ENCODE measurements at regions not wholly inside any gene's neighbourhood (a gene's known extent, or its start where the extent isn't known, plus 50 kb on each side); places are given as distances from the start of the nearest gene placed in this dataset.

DNA sequence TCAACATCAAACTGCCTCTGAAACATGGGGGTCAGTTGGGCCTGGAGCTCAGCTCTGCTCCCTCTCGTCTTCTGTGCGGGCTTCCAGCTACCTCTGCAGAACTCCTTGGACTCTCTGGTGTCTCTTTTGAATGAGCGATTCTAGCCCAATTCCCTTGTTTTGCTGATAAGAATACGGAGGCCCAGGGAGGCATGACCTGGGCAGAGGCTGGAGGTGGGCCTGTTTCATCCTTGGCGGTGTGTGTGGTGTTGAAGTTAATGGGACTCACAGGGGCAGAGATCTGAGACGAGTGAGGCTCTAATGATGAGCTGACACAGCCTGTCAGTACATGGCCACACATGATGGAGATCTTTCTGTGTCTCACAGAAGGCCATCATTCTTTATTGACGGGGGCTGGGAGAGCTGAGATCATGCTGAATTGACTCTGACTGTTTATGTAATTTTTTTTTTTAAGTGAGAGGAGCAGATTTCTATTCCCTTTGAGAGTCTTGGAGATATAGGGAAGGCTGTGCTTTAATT, 134.5 kb downstream of the URB2 start:
- no peak overlapping the region for H3K4me3 ChIP-seq (ENCODE audit: low read depth, low read length)
- TF ChIP-seq, protein P1, sequence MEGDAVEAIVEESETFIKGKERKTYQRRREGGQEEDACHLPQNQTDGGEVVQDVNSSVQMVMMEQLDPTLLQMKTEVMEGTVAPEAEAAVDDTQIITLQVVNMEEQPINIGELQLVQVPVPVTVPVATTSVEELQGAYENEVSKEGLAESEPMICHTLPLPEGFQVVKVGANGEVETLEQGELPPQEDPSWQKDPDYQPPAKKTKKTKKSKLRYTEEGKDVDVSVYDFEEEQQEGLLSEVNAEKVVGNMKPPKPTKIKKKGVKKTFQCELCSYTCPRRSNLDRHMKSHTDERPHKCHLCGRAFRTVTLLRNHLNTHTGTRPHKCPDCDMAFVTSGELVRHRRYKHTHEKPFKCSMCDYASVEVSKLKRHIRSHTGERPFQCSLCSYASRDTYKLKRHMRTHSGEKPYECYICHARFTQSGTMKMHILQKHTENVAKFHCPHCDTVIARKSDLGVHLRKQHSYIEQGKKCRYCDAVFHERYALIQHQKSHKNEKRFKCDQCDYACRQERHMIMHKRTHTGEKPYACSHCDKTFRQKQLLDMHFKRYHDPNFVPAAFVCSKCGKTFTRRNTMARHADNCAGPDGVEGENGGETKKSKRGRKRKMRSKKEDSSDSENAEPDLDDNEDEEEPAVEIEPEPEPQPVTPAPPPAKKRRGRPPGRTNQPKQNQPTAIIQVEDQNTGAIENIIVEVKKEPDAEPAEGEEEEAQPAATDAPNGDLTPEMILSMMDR (IDR thresholded peaks at IDR 0.05; ENCODE audit: borderline replicate concordance, insufficient read depth, low read depth, low read length) = no peak

DNA sequence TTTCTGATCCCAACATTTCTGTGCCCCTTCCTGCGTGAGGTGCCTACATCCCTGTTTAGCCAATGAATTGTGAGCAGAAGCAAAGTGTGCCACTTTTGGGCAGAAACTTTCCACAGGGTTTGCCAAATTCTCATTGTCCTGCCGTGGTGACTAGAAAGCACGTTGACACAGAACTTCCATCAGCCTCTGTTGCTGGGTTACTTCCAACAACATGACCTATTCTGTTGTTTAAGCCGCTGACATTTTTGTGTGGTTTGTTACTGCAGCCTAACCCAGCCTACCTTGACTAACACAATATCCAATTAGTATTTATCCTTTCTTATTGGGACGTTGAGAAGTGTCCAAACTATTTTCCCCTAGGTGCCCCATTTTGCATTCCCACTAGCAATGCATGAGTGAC, 136.8 kb downstream of the URB2 start:
- no peak overlapping the region for H3K4me3 ChIP-seq (ENCODE audit: low read depth, low read length)
- TF ChIP-seq, protein P1 (IDR thresholded peaks at IDR 0.05; ENCODE audit: borderline replicate concordance, insufficient read depth, low read depth, low read length) = no peak

DNA sequence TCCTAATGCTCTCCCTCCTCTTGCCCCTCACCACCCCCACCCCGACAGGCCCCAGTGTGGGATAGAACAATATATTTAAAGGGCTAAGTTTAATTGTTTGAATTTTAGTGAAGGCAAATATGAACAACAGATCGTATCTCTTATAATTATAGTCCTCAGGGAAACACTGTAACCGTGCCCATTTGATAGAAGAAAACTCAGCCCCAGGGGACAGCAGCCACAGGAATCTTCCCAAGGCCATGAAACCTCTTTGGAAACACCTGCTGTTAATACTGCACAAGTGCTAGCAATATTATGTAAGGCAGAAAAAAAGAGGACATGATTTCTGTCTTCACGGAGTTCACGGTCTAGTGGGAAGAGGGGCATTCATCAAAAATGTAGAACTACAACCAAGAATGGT, 142.2 kb downstream of the URB2 start:
- TF ChIP-seq, protein P1 (IDR thresholded peaks at IDR 0.05; ENCODE audit: borderline replicate concordance, insufficient read depth, low read depth, low read length) = no peak
- H3K4me3 ChIP-seq (ENCODE audit: low read depth, low read length) = no peak overlapping the region

DNA sequence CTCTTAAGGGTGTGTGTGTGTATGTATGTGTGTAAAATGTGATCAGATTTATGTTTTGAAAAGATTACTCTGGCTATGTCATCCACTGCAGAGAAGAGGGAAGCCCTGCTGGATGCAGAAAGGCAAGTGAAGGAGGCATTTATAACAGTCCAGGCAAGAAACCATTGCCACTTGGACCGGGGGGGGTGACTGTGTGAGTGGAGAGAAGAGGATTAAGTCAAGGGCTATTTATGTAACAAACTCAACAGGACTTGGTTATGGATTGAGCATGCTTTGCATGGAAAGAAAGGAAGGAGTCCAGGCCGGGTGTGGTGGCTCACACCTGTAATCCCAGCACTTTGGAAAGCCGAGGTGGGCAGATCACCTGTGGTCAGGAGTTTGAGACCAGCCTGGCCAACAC, 143.0 kb downstream of the URB2 start:
- TF ChIP-seq, protein P1 (IDR thresholded peaks at IDR 0.05; ENCODE audit: borderline replicate concordance, insufficient read depth, low read depth, low read length) = no peak
- H3K4me3 ChIP-seq (ENCODE audit: low read depth, low read length) = no peak overlapping the region

DNA sequence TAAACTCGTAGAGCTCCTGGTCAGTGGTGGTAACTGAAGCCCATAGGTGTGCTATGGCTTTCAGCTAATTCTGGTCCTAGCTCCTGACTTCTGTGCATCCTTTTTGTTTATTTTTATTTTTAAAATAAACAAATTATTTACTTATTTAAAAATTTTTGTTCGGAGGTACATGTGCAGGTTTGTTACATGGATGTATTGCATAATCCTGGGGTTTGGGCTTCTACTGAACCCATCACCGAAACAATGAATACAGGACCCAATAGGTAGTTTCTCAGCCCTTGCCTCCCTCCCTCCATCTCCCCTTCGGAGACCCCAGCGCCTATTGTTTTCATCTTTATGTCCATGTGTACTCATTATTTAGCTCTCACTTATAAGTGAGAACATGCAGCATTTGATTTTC, 143.8 kb downstream of the URB2 start:
- TF ChIP-seq, protein P1 (IDR thresholded peaks at IDR 0.05; ENCODE audit: borderline replicate concordance, insufficient read depth, low read depth, low read length) = no peak
- H3K4me3 ChIP-seq (ENCODE audit: low read depth, low read length) = no peak overlapping the region

DNA sequence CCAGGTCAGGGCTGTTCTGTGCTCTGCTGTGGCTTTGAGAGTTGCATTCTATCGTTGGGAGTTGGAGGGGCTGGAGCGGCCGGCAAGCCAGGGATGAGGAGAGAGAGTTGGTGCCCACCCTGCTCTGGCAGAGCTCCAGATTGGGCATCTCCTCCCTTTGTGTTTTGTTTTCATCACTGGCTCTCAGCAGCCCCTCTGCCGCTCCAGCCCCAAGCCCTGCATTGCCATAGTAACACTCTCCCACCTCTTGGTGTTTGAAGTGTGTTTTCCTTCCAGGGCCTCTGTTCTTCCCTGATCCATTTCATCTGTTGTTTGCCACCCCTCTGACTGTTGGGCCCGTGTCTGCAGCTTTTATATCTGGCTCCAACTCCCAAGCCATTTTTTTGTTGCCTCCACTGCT, 152.7 kb downstream of the URB2 start:
- TF ChIP-seq, protein P1 (IDR thresholded peaks at IDR 0.05; ENCODE audit: borderline replicate concordance, insufficient read depth, low read depth, low read length) = no peak
- no peak overlapping the region for H3K4me3 ChIP-seq (ENCODE audit: low read depth, low read length)

DNA sequence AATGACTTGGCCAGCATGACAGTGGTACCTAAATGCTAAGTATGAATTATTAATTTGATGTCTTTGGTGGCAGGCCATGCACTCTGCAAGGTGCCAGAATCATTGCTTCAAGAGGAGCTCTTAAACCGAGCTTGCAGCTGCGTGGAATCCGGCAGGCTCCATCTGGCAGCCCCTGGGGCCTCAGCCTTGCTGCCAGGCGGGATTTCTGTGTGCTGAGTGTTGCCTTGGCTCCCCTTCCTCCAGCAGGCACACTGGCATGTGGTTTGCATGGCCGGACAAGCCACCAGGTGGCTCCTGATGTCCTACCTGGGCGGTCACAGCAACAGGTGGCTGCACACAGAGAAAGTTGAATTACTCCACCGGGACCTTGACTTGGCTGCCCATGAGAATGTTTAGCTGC, 155.4 kb downstream of the URB2 start:
- H3K4me3 ChIP-seq (ENCODE audit: low read depth, low read length) = no peak overlapping the region
- TF ChIP-seq, protein P1 (IDR thresholded peaks at IDR 0.05; ENCODE audit: borderline replicate concordance, insufficient read depth, low read depth, low read length) = no peak
